B cell (primary cell): ENCODE measurements at regions not wholly inside any gene's neighbourhood (a gene's known extent, or its start where the extent isn't known, plus 50 kb on each side); places are given as distances from the start of the nearest gene placed in this dataset.

ENCODE experiments used
- ATAC-seq: fragments of 200-7000 bp; cut with Tn5 transposase; one replicate; pipeline ENCODE4 v1.10.0; 2021; ENCODE audit warnings: low read depth, mild to moderate bottlenecking, moderate number of reproducible peaks, moderate library complexity
- CTCF ChIA-PET: fragments of 350-600 bp; sonication (Branson Sonifier 250); formaldehyde crosslinking; loops from one replicate; lab custom pipeline; 2021; ENCODE audit warnings: antibody characterized with exemption, inconsistent platforms; lab: Charles Lee
- POLR2A ChIA-PET: fragments of 350-600 bp; sonication (Branson Sonifier 250); formaldehyde crosslinking; loops from one replicate; lab custom pipeline; 2021; ENCODE audit warnings: antibody characterized with exemption; lab: Charles Lee
- DNase-seq: peaks from one replicate; pipeline ENCODE4 v3.0.0; 2013
- H2AFZ ChIP-seq: 2 replicates; pipeline ENCODE4 v1.6.1; 2012; ENCODE audit warnings: mild to moderate bottlenecking, low read depth, low read length; ENCODE audit not compliant: insufficient read depth, poor library complexity, severe bottlenecking
- H3K27ac ChIP-seq, 2 donors: 1 replicate in 1 of 2; 2 replicates in 1 of 2; pipeline ENCODE4 v1.5.1; 2012 to 2013; ENCODE audit warnings: low read length in 2 of 2, mild to moderate bottlenecking in 2 of 2, moderate library complexity in 1 of 2
- H3K27me3 ChIP-seq, 4 experiments: fragments of 200-600 bp in 1 of 4; sonication (generic) in 1 of 4; replicated peaks in 1 of 4; 1 replicate in 2 of 4; 2 replicates in 2 of 4; pipeline versions ENCODE4 v1.6.1 to v1.7.0; 2013 to 2016; ENCODE audit warnings: low read length in 3 of 4, mild to moderate bottlenecking in 2 of 4, mixed read lengths in 1 of 4, moderate library complexity in 1 of 4; ENCODE audit not compliant: insufficient read depth in 4 of 4, control insufficient read depth in 3 of 4; ENCODE audit errors: control extremely low read depth in 1 of 4
- H3K36me3 ChIP-seq, 2 experiments: replicated peaks in 1 of 2; 1 replicate in 1 of 2; 2 replicates in 1 of 2; pipeline versions ENCODE4 v1.6.1 to v1.7.1; 2013; ENCODE audit warnings: low read length in 1 of 2; ENCODE audit not compliant: insufficient read depth in 2 of 2, control insufficient read depth in 1 of 2; ENCODE audit errors: control extremely low read depth in 1 of 2, extremely low read depth in 1 of 2
- H3K4me1 ChIP-seq, 2 donors: fragments of 200-600 bp in 1 of 2; sonication (generic) in 1 of 2; 1 replicate in 1 of 2; 2 replicates in 1 of 2; pipeline versions ENCODE4 v1.5.1 to v1.6.1; 2013 to 2017; ENCODE audit warnings: low read length in 2 of 2; ENCODE audit not compliant: control insufficient read depth in 2 of 2, insufficient read depth in 2 of 2
- H3K4me2 ChIP-seq: replicated peaks from 2 replicates; pipeline ENCODE3; 2012; ENCODE audit warnings: mild to moderate bottlenecking, low read depth, low read length; ENCODE audit not compliant: poor library complexity, severe bottlenecking
- H3K4me3 ChIP-seq, 5 experiments: fragments of 200-600 bp in 1 of 5; sonication (generic) in 1 of 5; 1 replicate in 3 of 5; 2 replicates in 2 of 5; pipeline versions ENCODE4 v1.5.1 to v1.7.0; 2011 to 2016; ENCODE audit warnings: low read length in 4 of 5, mild to moderate bottlenecking in 4 of 5, low read depth in 2 of 5, control low read depth in 1 of 5, moderate library complexity in 1 of 5; ENCODE audit not compliant: insufficient read depth in 1 of 5; ENCODE audit errors: control extremely low read depth in 1 of 5, extremely low read depth in 1 of 5
- H3K79me2 ChIP-seq: fragments of 200-600 bp; sonication (generic); one replicate; pipeline ENCODE4 v1.6.0; 2016; ENCODE audit warnings: low read length; ENCODE audit not compliant: control insufficient read depth, insufficient read depth
- H3K9ac ChIP-seq: fragments of 200-600 bp; sonication (generic); 2 replicates; pipeline ENCODE4 v1.6.1; 2017; ENCODE audit warnings: mild to moderate bottlenecking, low read length, moderate library complexity
- H3K9me3 ChIP-seq, 3 donors: one replicate each; pipeline versions ENCODE4 v1.6.1 to v1.7.1; 2013; ENCODE audit warnings: low read length in 2 of 3; ENCODE audit not compliant: control insufficient read depth in 2 of 3, insufficient read depth in 1 of 3; ENCODE audit errors: control extremely low read depth in 1 of 3
- H4K20me1 ChIP-seq: 2 replicates; pipeline ENCODE4 v1.6.0; 2012; ENCODE audit warnings: mild to moderate bottlenecking, low read length; ENCODE audit not compliant: insufficient read depth, control insufficient read depth, poor library complexity, severe bottlenecking
- H3K27ac Mint-ChIP-seq: one replicate; pipeline ENCODE4 v1.8.0; 2021; ENCODE audit warnings: mixed read lengths
- H3K27me3 Mint-ChIP-seq: one replicate; pipeline ENCODE4 v1.8.0; 2021; ENCODE audit warnings: mixed read lengths
- H3K4me1 Mint-ChIP-seq: one replicate; pipeline ENCODE4 v1.8.0; 2021; ENCODE audit warnings: mixed read lengths
- H3K4me3 Mint-ChIP-seq: one replicate; pipeline ENCODE4 v1.8.0; 2021; ENCODE audit warnings: mixed read lengths
- H3K9me3 Mint-ChIP-seq: one replicate; pipeline ENCODE4 v1.8.0; 2022; ENCODE audit warnings: mixed read lengths; ENCODE audit not compliant: insufficient read depth
- CTCF ChIP-seq: fragments of 200-600 bp; IDR thresholded peaks from one replicate; pipeline ENCODE4 v1.8.0; 2022; ENCODE audit warnings: antibody characterized with exemption, mild to moderate bottlenecking
- EZH2 ChIP-seq: IDR thresholded peaks from 2 replicates; pipeline ENCODE4 v1.6.1; 2012; ENCODE audit warnings: borderline replicate concordance, low read depth, mild to moderate bottlenecking, moderate library complexity, low read length; ENCODE audit not compliant: insufficient read depth, poor library complexity, severe bottlenecking
- WGBS: methylation state at CpG from one replicate; pipeline ENCODE4 v1.1.5; 2013; ENCODE audit warnings: missing lambda C conversion rate; ENCODE audit not compliant: insufficient coverage; 5-methylcytosine and 5-hydroxymethylcytosine counted together
- intact Hi-C: fragments of 100-400 bp; cut with micrococcal nuclease; formaldehyde crosslinking; loops from one replicate; pipeline ENCODE4 v1.10.0; 2022

DNA sequence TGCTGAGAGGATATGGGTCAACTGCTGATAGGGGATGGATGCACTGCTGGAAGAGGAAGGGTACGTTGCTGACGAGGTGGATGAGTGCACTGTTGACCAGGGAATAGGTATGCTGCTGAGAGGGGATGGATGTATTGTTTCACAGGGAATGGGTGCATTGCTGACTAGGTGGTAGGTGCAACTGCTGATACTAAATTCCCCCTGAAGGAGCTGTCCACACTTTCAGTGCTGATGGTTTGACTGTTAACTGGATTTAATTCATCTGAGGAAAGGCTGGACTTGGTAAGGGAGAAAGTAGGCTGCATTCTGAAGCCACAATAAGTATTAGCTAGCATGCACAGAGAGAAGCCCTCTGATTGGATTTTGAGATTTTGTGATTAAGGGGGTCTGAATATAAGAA, 1196.8 kb upstream of the PHF14 start:
- ATAC-seq (no peak), DNase-seq (no peak)
- H4K20me1 ChIP-seq = no peaks in the 10 kb centered on the region
- no peak overlapping the region for H3K27ac ChIP-seq
- no peaks in the 10 kb centered on the region for H3K36me3 ChIP-seq
- no peaks in the 10 kb centered on the region for H3K27me3 ChIP-seq
- CTCF ChIA-PET = no interaction called here
- H3K4me1 ChIP-seq = no peaks in the 10 kb centered on the region
- no peak for TF ChIP-seq EZH2
- peaks cover 0 to 8% (median 0%) of the 10 kb centered on the region in 3 donors for H3K9me3 ChIP-seq
- H3K9me3 Mint-ChIP-seq = peaks cover 16% of the 10 kb centered on the region
- no peak overlapping the region for H3K4me3 Mint-ChIP-seq
- WGBS = 91% methylated on average over 2 of the region's 2 CpGs
- H3K4me2 ChIP-seq = no peak overlapping the region
- no peak overlapping the region for H3K27ac Mint-ChIP-seq
- H2AFZ ChIP-seq = no peak overlapping the region
- H3K4me1 Mint-ChIP-seq = no peaks in the 10 kb centered on the region
- no peak overlapping the region for H3K4me3 ChIP-seq
- POLR2A ChIA-PET = no interaction called here
- H3K9ac ChIP-seq = no peak overlapping the region
- no peaks in the 10 kb centered on the region for H3K79me2 ChIP-seq
- H3K27me3 Mint-ChIP-seq = no peaks in the 10 kb centered on the region
- intact Hi-C loops = no loop called here

GRCh38 chr7:9778367-9778766, 1195.3 kb upstream of the PHF14 start:
- ChIA-PET POLR2A (no interaction called here), CTCF (no interaction called here)
- H3K9me3 Mint-ChIP-seq = peaks cover 14% of the 10 kb centered on the region
- no peak overlapping the region for H2AFZ ChIP-seq
- no peak overlapping the region for H3K4me3 ChIP-seq
- peaks cover 0 to 8% (median 0%) of the 10 kb centered on the region in 3 donors for H3K9me3 ChIP-seq
- 90% methylated on average over 7 of the region's 7 CpGs for WGBS
- no peaks in the 10 kb centered on the region for H3K4me1 Mint-ChIP-seq
- intact Hi-C loops = no loop called here
- H3K27me3 Mint-ChIP-seq = no peaks in the 10 kb centered on the region
- no peak overlapping the region for H3K4me2 ChIP-seq
- no peaks in the 10 kb centered on the region for H3K36me3 ChIP-seq
- H3K27ac Mint-ChIP-seq = no peak overlapping the region
- no peaks in the 10 kb centered on the region for H3K27me3 ChIP-seq
- TF ChIP-seq EZH2 = no peak
- no peak for TF ChIP-seq CTCF
- no peak overlapping the region for H3K27ac ChIP-seq
- H4K20me1 ChIP-seq = no peaks in the 10 kb centered on the region
- DNase-seq (no peak), ATAC-seq (no peak)
- no peaks in the 10 kb centered on the region for H3K79me2 ChIP-seq
- no peak overlapping the region for H3K9ac ChIP-seq
- H3K4me1 ChIP-seq = no peaks in the 10 kb centered on the region
- H3K4me3 Mint-ChIP-seq = no peak overlapping the region
